Vagina (tissue), 2 donors: ENCODE measurements at regions not wholly inside any gene's neighbourhood (a gene's known extent, or its start where the extent isn't known, plus 50 kb on each side); places are given as distances from the start of the nearest gene placed in this dataset.

Experiments used
- CTCF ChIP-seq, 3 experiments: fragments of 450-650 bp in 2 of 3; fragments of 200-600 bp in 1 of 3; sonication (generic) in 1 of 3; IDR thresholded peaks; one replicate each; pipeline ENCODE4 v1.5.1; 2017 to 2019; ENCODE audit warnings: antibody characterized with exemption in 3 of 3, mild to moderate bottlenecking in 2 of 3, moderate library complexity in 2 of 3
- POLR2AphosphoS5 ChIP-seq, 2 donors: sonication (generic); formaldehyde crosslinking; IDR thresholded peaks; one replicate each; pipeline ENCODE4 v1.9.0; 2017; ENCODE audit warnings: antibody characterized with exemption in 2 of 2, mild to moderate bottlenecking in 2 of 2, low read depth in 1 of 2; ENCODE audit not compliant: insufficient read depth in 1 of 2

- TF ChIP-seq POLR2AphosphoS5 (IDR thresholded peaks at IDR 0.05; ENCODE audit: insufficient read depth in 1 of 2, low read depth in 1 of 2) (no peak), CTCF (IDR thresholded peaks at IDR 0.05) (no peak)
Measured at GRCh38 chr3:106125321-106125720, 256.5 kb upstream of the CBLB start.
